ENCODE measurements at regions not wholly inside any gene's neighbourhood (a gene's known extent, or its start where the extent isn't known, plus 50 kb on each side); places are given as distances from the start of the nearest gene placed in this dataset.

DNA sequence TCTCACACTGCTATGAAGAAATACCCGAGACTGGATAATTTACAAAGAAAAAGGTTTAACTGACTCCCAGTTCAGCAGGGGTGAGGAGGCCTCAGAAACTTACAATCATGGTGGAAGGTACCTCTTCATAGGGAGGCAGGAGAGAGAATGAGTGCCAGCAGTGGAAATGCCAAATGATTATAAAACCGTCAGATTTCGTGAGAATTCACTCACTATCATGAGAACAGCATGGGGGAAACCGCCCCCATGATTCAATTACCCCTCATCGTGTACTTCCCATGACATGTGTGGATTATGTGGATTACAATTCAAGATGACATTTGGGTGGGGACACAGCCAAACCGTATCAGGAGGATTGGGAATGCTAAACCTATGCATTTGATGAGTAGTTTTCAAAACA, 380.3 kb upstream of the SPHKAP start:
- TF ChIP-seq, protein P1, sequence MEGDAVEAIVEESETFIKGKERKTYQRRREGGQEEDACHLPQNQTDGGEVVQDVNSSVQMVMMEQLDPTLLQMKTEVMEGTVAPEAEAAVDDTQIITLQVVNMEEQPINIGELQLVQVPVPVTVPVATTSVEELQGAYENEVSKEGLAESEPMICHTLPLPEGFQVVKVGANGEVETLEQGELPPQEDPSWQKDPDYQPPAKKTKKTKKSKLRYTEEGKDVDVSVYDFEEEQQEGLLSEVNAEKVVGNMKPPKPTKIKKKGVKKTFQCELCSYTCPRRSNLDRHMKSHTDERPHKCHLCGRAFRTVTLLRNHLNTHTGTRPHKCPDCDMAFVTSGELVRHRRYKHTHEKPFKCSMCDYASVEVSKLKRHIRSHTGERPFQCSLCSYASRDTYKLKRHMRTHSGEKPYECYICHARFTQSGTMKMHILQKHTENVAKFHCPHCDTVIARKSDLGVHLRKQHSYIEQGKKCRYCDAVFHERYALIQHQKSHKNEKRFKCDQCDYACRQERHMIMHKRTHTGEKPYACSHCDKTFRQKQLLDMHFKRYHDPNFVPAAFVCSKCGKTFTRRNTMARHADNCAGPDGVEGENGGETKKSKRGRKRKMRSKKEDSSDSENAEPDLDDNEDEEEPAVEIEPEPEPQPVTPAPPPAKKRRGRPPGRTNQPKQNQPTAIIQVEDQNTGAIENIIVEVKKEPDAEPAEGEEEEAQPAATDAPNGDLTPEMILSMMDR (IDR thresholded peaks at IDR 0.05; ENCODE audit: borderline replicate concordance, insufficient read depth, low read depth, low read length): no peak
- no peak overlapping the region for H3K4me3 ChIP-seq (ENCODE audit: low read depth, low read length)

DNA sequence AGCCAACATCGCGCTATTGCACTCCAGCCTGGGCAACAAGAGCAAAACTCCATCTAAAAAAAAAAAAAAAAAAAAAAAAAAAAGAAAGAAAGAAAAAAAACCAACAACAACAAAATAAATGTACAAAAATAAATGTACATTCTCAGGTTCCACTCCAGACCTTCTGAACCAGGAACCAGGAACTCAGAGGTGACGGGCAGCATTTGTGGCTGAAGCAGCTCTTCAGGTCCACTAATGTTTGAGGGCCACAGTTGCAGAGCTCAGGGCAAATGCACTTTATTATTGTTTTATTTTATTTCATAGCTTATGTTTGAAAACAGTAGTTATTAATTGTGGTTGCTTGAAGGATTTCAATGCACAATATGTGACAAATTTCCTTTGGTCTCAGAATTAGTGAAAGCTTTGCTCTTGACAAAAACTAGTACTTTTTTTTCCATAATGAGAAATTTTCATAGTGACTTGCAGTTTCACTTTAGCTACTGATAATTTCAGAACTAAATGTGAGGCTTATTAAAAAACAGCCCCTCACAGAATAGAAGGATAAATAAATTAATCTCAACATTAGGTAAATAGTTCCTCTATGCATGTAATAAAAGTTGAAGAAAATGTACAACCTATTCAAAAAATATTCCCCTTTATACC, 378.4 kb upstream of the SPHKAP start:
- TF ChIP-seq, protein P1 (IDR thresholded peaks at IDR 0.05; ENCODE audit: borderline replicate concordance, insufficient read depth, low read depth, low read length): no peak
- no peak overlapping the region for H3K4me3 ChIP-seq (ENCODE audit: low read depth, low read length)

DNA sequence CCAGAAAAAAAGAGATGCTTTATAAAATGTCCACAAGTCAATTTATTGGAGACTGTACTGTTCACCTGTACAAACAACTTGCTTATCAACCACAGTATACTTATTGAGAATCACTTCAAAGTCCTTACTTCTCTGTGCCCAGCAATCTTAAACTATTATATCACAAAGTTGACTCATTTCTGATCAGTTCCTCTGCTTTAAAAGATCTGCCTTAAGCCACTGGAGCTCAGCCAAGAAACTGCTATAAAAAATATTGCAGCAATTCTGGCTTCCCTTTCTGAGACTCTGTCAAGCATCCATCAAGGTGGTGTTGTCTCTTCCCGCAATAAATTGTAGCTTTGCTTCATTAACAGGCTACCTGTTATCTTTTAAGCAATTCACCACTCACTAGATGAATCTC, 375.2 kb upstream of the SPHKAP start:
- H3K4me3 ChIP-seq (ENCODE audit: low read depth, low read length): no peak overlapping the region
- TF ChIP-seq, protein P1 (IDR thresholded peaks at IDR 0.05; ENCODE audit: borderline replicate concordance, insufficient read depth, low read depth, low read length): no peak

DNA sequence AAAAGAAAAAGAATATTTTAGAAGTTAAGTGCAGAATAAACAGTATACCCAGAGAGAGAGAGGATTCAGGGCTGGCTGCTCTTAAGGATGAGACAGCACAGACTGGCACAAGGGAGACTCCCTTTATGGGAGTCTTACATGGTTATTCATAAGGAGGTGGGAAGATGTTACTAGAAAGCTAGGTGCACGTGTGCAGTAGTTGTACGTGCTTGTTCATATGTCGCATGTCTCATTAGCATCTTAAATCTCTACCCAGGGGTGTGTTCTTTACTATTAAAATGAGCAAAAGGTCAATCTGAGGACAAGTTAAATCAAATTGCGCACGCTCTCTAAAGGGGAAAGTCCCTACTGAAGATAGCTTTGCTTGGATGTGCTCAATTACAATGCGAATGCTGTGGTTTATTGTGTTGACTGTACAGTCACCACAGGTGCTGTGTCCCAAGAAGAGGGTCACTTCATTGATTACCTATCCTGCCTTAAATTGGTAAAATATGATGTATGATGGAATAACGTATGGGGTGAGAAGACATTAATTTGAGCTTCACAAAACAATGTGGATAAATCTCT, 368.0 kb upstream of the SPHKAP start:
- TF ChIP-seq, protein P1 (IDR thresholded peaks at IDR 0.05; ENCODE audit: borderline replicate concordance, insufficient read depth, low read depth, low read length): no peak
- H3K4me3 ChIP-seq (ENCODE audit: low read depth, low read length): no peak overlapping the region

DNA sequence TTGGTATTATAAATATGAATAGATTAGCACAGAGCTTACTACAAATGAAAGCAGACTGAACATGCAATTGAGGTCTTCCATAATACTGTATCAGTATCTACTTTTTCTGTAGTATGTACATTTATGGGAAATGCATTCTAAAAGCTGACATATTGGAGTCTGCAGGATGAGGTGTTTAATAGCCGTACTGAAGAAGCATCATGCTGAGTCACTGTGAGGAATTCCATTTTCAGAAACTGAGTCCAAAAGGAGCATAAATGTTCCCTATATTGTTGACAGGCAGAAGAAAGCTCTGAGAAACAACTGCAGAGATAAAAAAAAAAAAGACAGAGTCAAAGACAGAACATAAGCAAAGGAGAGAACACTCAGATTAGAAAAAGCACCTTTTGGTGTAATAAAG, 366.7 kb upstream of the SPHKAP start:
- TF ChIP-seq, protein P1 (IDR thresholded peaks at IDR 0.05; ENCODE audit: borderline replicate concordance, insufficient read depth, low read depth, low read length): no peak
- H3K4me3 ChIP-seq (ENCODE audit: low read depth, low read length): no peak overlapping the region

DNA sequence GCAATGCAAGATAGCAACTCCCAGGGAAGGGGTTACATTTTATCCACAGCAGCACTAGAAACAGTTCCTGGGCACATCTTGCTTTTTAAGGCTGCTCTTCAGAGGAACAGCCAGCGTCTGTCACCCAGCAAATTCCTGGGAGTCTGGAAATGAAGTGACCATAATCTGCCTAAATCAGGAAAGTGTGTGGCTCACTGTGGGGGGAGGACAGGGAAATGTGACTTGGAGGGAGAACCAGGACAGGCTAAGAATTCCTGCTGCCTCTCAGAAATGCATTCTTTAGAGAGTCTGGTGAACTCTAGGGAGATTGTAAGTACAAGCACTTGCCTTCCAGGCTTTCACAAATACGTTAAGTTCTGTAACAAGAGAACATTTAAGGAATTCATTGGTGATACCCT, 364.3 kb upstream of the SPHKAP start:
- TF ChIP-seq, protein P1 (IDR thresholded peaks at IDR 0.05; ENCODE audit: borderline replicate concordance, insufficient read depth, low read depth, low read length): no peak
- H3K4me3 ChIP-seq (ENCODE audit: low read depth, low read length): no peak overlapping the region

DNA sequence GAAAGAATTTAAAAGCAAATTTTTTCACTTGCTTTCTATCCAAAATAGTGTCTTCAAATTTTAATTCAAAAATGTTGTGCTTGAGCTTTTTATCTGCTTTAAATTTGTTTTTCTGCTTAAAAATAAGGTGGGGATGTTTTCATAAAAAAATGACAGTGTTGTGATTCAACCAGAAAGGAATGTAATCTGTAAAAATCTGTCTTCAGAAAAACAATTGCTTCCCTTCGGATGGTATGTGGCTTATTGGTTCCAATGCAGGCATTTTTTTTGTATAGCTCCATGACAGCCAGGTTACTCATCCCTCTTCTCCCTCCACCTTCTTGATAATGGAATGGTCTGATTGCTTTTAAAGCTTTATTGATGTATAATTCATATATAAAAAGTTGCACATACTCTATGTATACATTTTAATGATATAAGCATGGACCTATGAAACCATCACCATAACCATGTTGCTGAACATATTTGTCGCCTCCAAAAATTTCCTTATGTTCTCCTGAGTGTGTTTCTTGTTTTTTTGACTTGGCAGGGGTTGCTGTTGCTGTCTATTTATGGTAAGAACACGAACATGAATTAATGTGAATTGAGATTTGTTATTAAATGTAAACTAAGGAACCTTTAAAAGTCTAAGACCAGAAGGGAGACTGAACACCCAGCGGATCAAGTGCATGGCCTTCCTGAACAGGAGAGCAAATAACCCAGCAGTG, 363.7 kb upstream of the SPHKAP start:
- H3K4me3 ChIP-seq (ENCODE audit: low read depth, low read length): no peak overlapping the region
- TF ChIP-seq, protein P1 (IDR thresholded peaks at IDR 0.05; ENCODE audit: borderline replicate concordance, insufficient read depth, low read depth, low read length): no peak

Data from GM12875 (cell line).